NB4 (cell line): ENCODE measurements at regions not wholly inside any gene's neighbourhood (a gene's known extent, or its start where the extent isn't known, plus 50 kb on each side); places are given as distances from the start of the nearest gene placed in this dataset.

Source experiments
- DNase-seq: peaks from one replicate; pipeline ENCODE4 v3.0.0; 2010; ENCODE audit warnings: low read depth
- H3K4me3 ChIP-seq: one replicate; pipeline ENCODE4 v1.5.1; 2011; ENCODE audit warnings: mild to moderate bottlenecking, low read depth, low read length, moderate library complexity
- MYC ChIP-seq: IDR thresholded peaks from 2 replicates; pipeline ENCODE4 v1.6.1; 2011; ENCODE audit warnings: low read depth, low read length
- POLR2A ChIP-seq: IDR thresholded peaks from 2 replicates; pipeline ENCODE4 v1.6.1; 2011; ENCODE audit warnings: mild to moderate bottlenecking; ENCODE audit not compliant: insufficient read length; ENCODE audit errors: extremely low read depth
- TF ChIP-seq, protein P1 (sequence below): IDR thresholded peaks from one replicate; pipeline ENCODE4 v1.5.1; 2012; ENCODE audit warnings: low read depth, low read length
- TF ChIP-seq, protein P2 (sequence below): IDR thresholded peaks from 2 replicates; pipeline ENCODE4 v1.6.1; 2011; ENCODE audit warnings: low read depth, low read length

DNA sequence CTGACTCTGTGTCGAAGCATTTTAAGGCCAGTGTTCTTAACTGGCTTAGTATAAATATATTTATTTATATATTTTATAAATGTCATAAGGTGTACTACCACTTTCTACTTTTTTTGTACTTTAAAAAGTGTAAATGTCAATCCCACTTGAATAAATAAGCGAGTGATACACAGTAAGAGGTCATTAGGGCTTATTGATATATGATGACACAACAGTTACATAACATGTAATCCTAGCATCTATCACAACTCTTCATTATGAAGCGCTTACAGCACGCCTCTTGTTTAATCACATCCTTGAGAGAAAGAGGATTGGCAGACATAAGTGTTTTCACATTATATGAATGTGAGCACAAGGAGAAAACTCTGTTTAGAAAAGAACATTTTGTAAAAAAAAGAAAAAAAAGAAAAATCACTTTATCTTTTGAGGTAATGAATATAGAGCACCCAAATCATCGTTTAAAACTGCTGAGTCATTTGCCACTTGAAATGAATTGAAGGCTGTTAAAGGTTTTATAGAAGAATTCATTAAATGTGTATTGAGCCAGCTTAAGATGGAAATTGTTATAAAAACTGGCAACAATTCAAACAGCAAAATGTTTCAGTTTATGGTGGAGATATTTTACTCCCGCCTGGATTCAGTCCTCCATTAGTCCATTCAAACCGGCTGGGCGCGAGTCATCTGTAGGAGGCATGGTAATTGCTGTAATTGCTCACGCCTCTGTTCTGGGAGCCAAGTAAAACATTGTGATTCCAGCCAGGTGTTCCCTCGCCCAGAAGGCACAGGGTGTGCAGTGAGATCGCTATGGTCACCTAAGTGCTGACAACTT lies 627.3 kb upstream of the KIRREL3 start:
- no peak overlapping the region for H3K4me3 ChIP-seq
- no peak for TF ChIP-seq POLR2A
- TF ChIP-seq, protein P1, sequence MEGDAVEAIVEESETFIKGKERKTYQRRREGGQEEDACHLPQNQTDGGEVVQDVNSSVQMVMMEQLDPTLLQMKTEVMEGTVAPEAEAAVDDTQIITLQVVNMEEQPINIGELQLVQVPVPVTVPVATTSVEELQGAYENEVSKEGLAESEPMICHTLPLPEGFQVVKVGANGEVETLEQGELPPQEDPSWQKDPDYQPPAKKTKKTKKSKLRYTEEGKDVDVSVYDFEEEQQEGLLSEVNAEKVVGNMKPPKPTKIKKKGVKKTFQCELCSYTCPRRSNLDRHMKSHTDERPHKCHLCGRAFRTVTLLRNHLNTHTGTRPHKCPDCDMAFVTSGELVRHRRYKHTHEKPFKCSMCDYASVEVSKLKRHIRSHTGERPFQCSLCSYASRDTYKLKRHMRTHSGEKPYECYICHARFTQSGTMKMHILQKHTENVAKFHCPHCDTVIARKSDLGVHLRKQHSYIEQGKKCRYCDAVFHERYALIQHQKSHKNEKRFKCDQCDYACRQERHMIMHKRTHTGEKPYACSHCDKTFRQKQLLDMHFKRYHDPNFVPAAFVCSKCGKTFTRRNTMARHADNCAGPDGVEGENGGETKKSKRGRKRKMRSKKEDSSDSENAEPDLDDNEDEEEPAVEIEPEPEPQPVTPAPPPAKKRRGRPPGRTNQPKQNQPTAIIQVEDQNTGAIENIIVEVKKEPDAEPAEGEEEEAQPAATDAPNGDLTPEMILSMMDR = no peak
- TF ChIP-seq MYC = no peak
- TF ChIP-seq, protein P2, sequence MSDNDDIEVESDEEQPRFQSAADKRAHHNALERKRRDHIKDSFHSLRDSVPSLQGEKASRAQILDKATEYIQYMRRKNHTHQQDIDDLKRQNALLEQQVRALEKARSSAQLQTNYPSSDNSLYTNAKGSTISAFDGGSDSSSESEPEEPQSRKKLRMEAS = no peak

DNA sequence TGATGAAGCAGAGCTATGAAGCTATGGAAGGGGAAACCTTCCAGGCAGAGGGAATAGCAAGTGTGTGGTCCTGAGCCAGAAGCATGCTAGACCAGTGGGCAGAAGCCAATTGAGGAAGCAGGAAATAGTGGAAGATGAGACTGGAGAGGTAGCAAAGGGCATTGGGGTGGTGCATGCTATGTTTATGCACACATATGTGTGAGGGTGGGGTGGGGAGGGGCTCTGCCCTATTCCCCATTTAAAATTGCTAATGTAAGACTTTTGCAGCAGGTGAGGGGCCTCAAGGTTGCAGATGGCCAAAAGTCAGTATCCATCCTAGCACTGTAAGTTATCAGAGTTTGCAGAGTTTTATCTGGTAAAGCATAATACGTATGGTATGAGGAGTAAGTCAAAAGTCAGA lies 626.6 kb upstream of the KIRREL3 start:
- no peak overlapping the region for H3K4me3 ChIP-seq
- TF ChIP-seq POLR2A (no peak), MYC (no peak)
- TF ChIP-seq, protein P1 = no peak
- no peak for DNase-seq

More for the DNA sequence above, 627.3 kb upstream of the KIRREL3 start:
- DNase-seq = no peak

DNA sequence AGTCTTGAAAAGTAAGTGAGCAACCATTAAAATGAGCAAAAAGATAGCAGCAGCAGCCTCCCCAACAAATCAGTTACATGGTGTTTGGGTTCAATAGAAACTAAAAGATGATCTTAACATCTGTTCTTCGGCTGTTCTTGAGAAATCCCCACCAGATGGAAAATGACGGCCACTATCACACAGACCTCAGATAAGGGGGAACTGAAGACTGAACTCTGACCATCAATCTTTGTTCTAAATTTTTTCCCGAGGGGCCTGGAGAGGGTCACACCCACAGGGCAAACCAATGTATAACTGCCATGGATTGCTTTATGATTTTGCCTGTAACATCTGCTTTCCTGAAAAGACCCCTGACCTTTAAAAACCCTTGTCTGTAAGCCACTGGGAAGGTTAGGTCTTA lies 624.8 kb upstream of the KIRREL3 start:
- H3K4me3 ChIP-seq = no peak overlapping the region
- DNase-seq = no peak
- TF ChIP-seq, protein P1 = no peak
- TF ChIP-seq MYC = no peak
- TF ChIP-seq, protein P2 = no peak
- no peak for TF ChIP-seq POLR2A

DNA sequence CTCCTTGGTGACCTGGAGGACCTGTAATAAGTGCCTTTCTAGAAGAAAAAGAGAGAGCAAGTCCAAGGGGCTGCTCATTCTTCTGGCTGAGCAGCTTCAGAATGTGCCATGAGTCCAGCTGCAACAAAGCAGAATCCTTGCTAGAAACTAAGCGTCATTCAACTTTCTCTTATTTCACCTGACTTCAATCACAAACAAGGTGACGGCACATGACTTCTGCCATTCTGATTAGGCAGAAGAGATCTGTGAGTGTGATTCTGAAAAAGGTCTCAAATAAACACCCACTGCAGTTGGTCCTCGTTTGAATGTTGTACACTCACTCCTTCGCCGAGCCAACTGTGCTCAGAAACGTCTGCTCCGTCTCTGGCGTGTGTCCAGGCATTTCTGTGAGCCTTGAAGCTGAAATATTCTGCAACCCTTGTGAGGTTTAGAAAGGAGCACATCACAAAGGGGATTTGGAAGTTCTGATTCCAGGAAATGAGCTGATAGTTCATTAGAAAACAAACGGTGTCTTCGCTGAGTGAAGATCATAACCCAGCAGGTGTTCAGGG lies 623.8 kb upstream of the KIRREL3 start:
- TF ChIP-seq, protein P1 = no peak
- TF ChIP-seq, protein P2 = no peak
- TF ChIP-seq POLR2A (no peak), MYC (no peak)
- no peak for DNase-seq
- no peak overlapping the region for H3K4me3 ChIP-seq

DNA sequence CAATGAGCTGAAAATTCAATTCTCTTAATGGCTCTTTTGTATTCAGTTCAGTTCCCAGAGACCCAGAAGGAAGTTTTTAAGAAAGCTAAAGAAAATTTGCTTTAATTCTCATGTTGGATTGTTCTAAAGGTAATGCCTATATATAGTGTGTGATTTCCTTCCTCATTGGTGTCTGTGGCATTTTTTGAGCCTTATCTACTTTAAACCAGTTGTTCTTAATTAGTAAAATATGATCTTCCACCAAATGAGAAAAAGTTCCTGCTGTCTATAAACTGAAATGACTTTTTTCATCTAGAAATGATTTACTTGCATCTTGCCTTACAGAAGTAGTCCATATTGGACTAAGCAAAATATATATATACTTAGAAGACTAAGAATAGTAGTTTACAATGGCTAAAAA lies 622.1 kb upstream of the KIRREL3 start:
- no peak for DNase-seq
- no peak overlapping the region for H3K4me3 ChIP-seq
- TF ChIP-seq, protein P1 = no peak
- TF ChIP-seq, protein P2 = no peak
- TF ChIP-seq MYC (no peak), POLR2A (no peak)
